Ishikawa (cell line): ENCODE measurements at regions not wholly inside any gene's neighbourhood (a gene's known extent, or its start where the extent isn't known, plus 50 kb on each side); places are given as distances from the start of the nearest gene placed in this dataset.

Experiments used
- CEBPB ChIP-seq: IDR thresholded peaks from 2 replicates; pipeline ENCODE4 v1.6.1; 2012
- CREB1 ChIP-seq: IDR thresholded peaks from 2 replicates; pipeline ENCODE4 v1.6.1; 2012; ENCODE audit warnings: low read depth
- EGR1 ChIP-seq: IDR thresholded peaks from 2 replicates; pipeline ENCODE4 v1.6.1; 2012
- EP300 ChIP-seq: IDR thresholded peaks from 2 replicates; pipeline ENCODE4 v1.6.1; 2012; ENCODE audit warnings: borderline replicate concordance
- FOXM1 ChIP-seq: IDR thresholded peaks from 2 replicates; pipeline ENCODE4 v1.6.1; 2012; ENCODE audit warnings: low read depth, borderline replicate concordance
- MAX ChIP-seq: IDR thresholded peaks from 2 replicates; pipeline ENCODE4 v1.6.1; 2012
- NFIC ChIP-seq: IDR thresholded peaks from 2 replicates; pipeline ENCODE4 v1.6.1; 2012
- RAD21 ChIP-seq: IDR thresholded peaks from 2 replicates; pipeline ENCODE4 v1.6.1; 2012; ENCODE audit warnings: low read depth
- REST ChIP-seq: IDR thresholded peaks from 2 replicates; pipeline ENCODE4 v1.6.1; 2012; ENCODE audit warnings: low read depth, mild to moderate bottlenecking
- TAF1 ChIP-seq: IDR thresholded peaks from 2 replicates; pipeline ENCODE4 v1.6.1; 2012; ENCODE audit warnings: low read depth, mild to moderate bottlenecking
- TCF12 ChIP-seq: IDR thresholded peaks from 2 replicates; pipeline ENCODE4 v1.6.1; 2012; ENCODE audit warnings: low read depth
- TEAD4 ChIP-seq: IDR thresholded peaks from 2 replicates; pipeline ENCODE4 v1.6.1; 2012
- USF1 ChIP-seq: IDR thresholded peaks from 2 replicates; pipeline ENCODE4 v1.6.1; 2012
- YY1 ChIP-seq: IDR thresholded peaks from 2 replicates; pipeline ENCODE4 v1.6.1; 2012; ENCODE audit warnings: low read depth
- ZBTB7A ChIP-seq: IDR thresholded peaks from 2 replicates; pipeline ENCODE4 v1.6.1; 2012; ENCODE audit warnings: low read depth

GRCh38 chr5:38636626-38637025 lies 80.2 kb upstream of the LIFR start:
- TF ChIP-seq MAX (no peak), TEAD4 (no peak), REST (no peak), CREB1 (no peak), NFIC (no peak), FOXM1 (no peak), EGR1 (peak; percentile 75), TCF12 (peak; percentile 24; the same call in 1 of the 2 replicates), YY1 (peak; percentile 64), TAF1 (no peak), USF1 (no peak), RAD21 (no peak), CEBPB (no peak), ZBTB7A (no peak), EP300 (no peak)

GRCh38 chr5:38638656-38639055 lies 82.2 kb upstream of the LIFR start:
- TF ChIP-seq REST (no peak), TAF1 (no peak), TEAD4 (no peak), RAD21 (no peak), NFIC (no peak)

GRCh38 chr5:38639377-38640358 lies 83.2 kb upstream of the LIFR start:
- no peak for TF ChIP-seq CREB1
- no peak for TF ChIP-seq EP300
- TF ChIP-seq TAF1: no peak
- no peak for TF ChIP-seq TCF12
- no peak for TF ChIP-seq CEBPB
- TF ChIP-seq ZBTB7A: no peak
- TF ChIP-seq REST: no peak
- TF ChIP-seq TEAD4: no peak
- TF ChIP-seq FOXM1: no peak
- TF ChIP-seq MAX: no peak
- no peak for TF ChIP-seq USF1
- no peak for TF ChIP-seq YY1
- no peak for TF ChIP-seq NFIC
- TF ChIP-seq RAD21: no peak
- no peak for TF ChIP-seq EGR1

- TF ChIP-seq TCF12 (no peak), CEBPB (no peak), CREB1 (no peak), TEAD4 (no peak), RAD21 (no peak), NFIC (no peak), TAF1 (no peak), EP300 (no peak), YY1 (no peak), USF1 (no peak)
Measured at GRCh38 chr5:38641003-38641402, 84.6 kb upstream of the LIFR start.
